ENCODE measurements at regions not wholly inside any gene's neighbourhood (a gene's known extent, or its start where the extent isn't known, plus 50 kb on each side); places are given as distances from the start of the nearest gene placed in this dataset.

- ATAC-seq (ENCODE audit: insufficient read depth, low read depth) (no peak), DNase-seq (no peak)
- Histone ChIP-seq H3K36me3 (ENCODE audit: insufficient read depth, low read length) (no peaks in the 10 kb centered on the region), H3K4me3 (ENCODE audit: low read depth in 1 of 2, low read length in 2 of 2) (no peak overlapping the region), H2AFZ (ENCODE audit: low read depth, low read length) (no peak overlapping the region), H3K4me2 (ENCODE audit: insufficient read depth, low read length) (no peak overlapping the region), H3K4me1 (ENCODE audit: insufficient read depth, low read length) (peaks cover 5% of the 10 kb centered on the region; the same call in 1 of the 2 replicates), H3K27me3 (ENCODE audit: insufficient read depth, low read length, poor library complexity) (no peaks in the 10 kb centered on the region), H4K20me1 (ENCODE audit: insufficient read depth, low read length) (no peaks in the 10 kb centered on the region), H3K9ac (ENCODE audit: low read depth, low read length) (no peak overlapping the region), H3K9me3 (ENCODE audit: insufficient read depth, low read length, severe bottlenecking) (no peaks in the 10 kb centered on the region), H3K27ac (ENCODE audit: low read length) (no peak overlapping the region), H3K79me2 (ENCODE audit: insufficient read depth, low read length) (no peaks in the 10 kb centered on the region)
- TF ChIP-seq CTCF (IDR thresholded peaks at IDR 0.05; ENCODE audit: borderline replicate concordance, extremely low read depth, low read length, poor library complexity, severe bottlenecking) (no peak), EZH2 (IDR thresholded peaks at IDR 0.05; ENCODE audit: borderline replicate concordance, low read depth, low read length, severe bottlenecking) (no peak)
These were observed 100.5 kb upstream of the RGS18 start for GRCh38 chr1:192057766-192058165.

GRCh38 chr1:192059407-192059806, 98.9 kb upstream of the RGS18 start:
- no peaks in the 10 kb centered on the region for H4K20me1 ChIP-seq (ENCODE audit: insufficient read depth, low read length)
- H3K9me3 ChIP-seq (ENCODE audit: insufficient read depth, low read length, severe bottlenecking) = no peaks in the 10 kb centered on the region
- TF ChIP-seq EZH2 (IDR thresholded peaks at IDR 0.05; ENCODE audit: borderline replicate concordance, low read depth, low read length, severe bottlenecking) = no peak
- no peak for TF ChIP-seq CTCF (IDR thresholded peaks at IDR 0.05; ENCODE audit: borderline replicate concordance, extremely low read depth, low read length, poor library complexity, severe bottlenecking)
- no peak overlapping the region for H2AFZ ChIP-seq (ENCODE audit: low read depth, low read length)
- no peak for DNase-seq
- H3K36me3 ChIP-seq (ENCODE audit: insufficient read depth, low read length) = no peaks in the 10 kb centered on the region
- no peaks in the 10 kb centered on the region for H3K79me2 ChIP-seq (ENCODE audit: insufficient read depth, low read length)
- H3K4me1 ChIP-seq (ENCODE audit: insufficient read depth, low read length) = peaks cover 5% of the 10 kb centered on the region; the same call in 1 of the 2 replicates
- no peak overlapping the region for H3K4me3 ChIP-seq (ENCODE audit: low read depth in 1 of 2, low read length in 2 of 2)
- H3K27ac ChIP-seq (ENCODE audit: low read length) = no peak overlapping the region
- no peaks in the 10 kb centered on the region for H3K27me3 ChIP-seq (ENCODE audit: insufficient read depth, low read length, poor library complexity)
- H3K9ac ChIP-seq (ENCODE audit: low read depth, low read length) = no peak overlapping the region
- ATAC-seq (ENCODE audit: insufficient read depth, low read depth) = no peak
- no peak overlapping the region for H3K4me2 ChIP-seq (ENCODE audit: insufficient read depth, low read length)

GRCh38 chr1:192061556-192061955, 96.7 kb upstream of the RGS18 start:
- Histone ChIP-seq H2AFZ (ENCODE audit: low read depth, low read length) (no peak overlapping the region), H3K9ac (ENCODE audit: low read depth, low read length) (no peak overlapping the region), H3K27me3 (ENCODE audit: insufficient read depth, low read length, poor library complexity) (no peaks in the 10 kb centered on the region), H3K36me3 (ENCODE audit: insufficient read depth, low read length) (no peaks in the 10 kb centered on the region), H3K4me3 (ENCODE audit: low read depth in 1 of 2, low read length in 2 of 2) (no peak overlapping the region), H3K4me1 (ENCODE audit: insufficient read depth, low read length) (peaks cover 5% of the 10 kb centered on the region; the same call in 1 of the 2 replicates), H3K9me3 (ENCODE audit: insufficient read depth, low read length, severe bottlenecking) (no peaks in the 10 kb centered on the region), H3K27ac (ENCODE audit: low read length) (no peak overlapping the region), H4K20me1 (ENCODE audit: insufficient read depth, low read length) (no peaks in the 10 kb centered on the region), H3K4me2 (ENCODE audit: insufficient read depth, low read length) (no peak overlapping the region), H3K79me2 (ENCODE audit: insufficient read depth, low read length) (no peaks in the 10 kb centered on the region)
- DNase-seq (no peak), ATAC-seq (ENCODE audit: insufficient read depth, low read depth) (no peak)
- TF ChIP-seq CTCF (IDR thresholded peaks at IDR 0.05; ENCODE audit: borderline replicate concordance, extremely low read depth, low read length, poor library complexity, severe bottlenecking) (no peak), EZH2 (IDR thresholded peaks at IDR 0.05; ENCODE audit: borderline replicate concordance, low read depth, low read length, severe bottlenecking) (no peak)

GRCh38 chr1:192065087-192065486, 93.2 kb upstream of the RGS18 start:
- no peaks in the 10 kb centered on the region for H3K79me2 ChIP-seq (ENCODE audit: insufficient read depth, low read length)
- no peak for ATAC-seq (ENCODE audit: insufficient read depth, low read depth)
- no peak for TF ChIP-seq CTCF (IDR thresholded peaks at IDR 0.05; ENCODE audit: borderline replicate concordance, extremely low read depth, low read length, poor library complexity, severe bottlenecking)
- no peak for TF ChIP-seq EZH2 (IDR thresholded peaks at IDR 0.05; ENCODE audit: borderline replicate concordance, low read depth, low read length, severe bottlenecking)

More at GRCh38 chr1:192065087-192065486, 93.2 kb upstream of the RGS18 start:
- Histone ChIP-seq H3K4me2 (ENCODE audit: insufficient read depth, low read length) (no peak overlapping the region), H3K36me3 (ENCODE audit: insufficient read depth, low read length) (no peaks in the 10 kb centered on the region), H3K27me3 (ENCODE audit: insufficient read depth, low read length, poor library complexity) (no peaks in the 10 kb centered on the region), H3K27ac (ENCODE audit: low read length) (no peak overlapping the region), H4K20me1 (ENCODE audit: insufficient read depth, low read length) (no peaks in the 10 kb centered on the region), H3K4me3 (ENCODE audit: low read depth in 1 of 2, low read length in 2 of 2) (no peak overlapping the region), H3K9me3 (ENCODE audit: insufficient read depth, low read length, severe bottlenecking) (no peaks in the 10 kb centered on the region), H3K4me1 (ENCODE audit: insufficient read depth, low read length) (peaks cover 13% of the 10 kb centered on the region), H2AFZ (ENCODE audit: low read depth, low read length) (no peak overlapping the region), H3K9ac (ENCODE audit: low read depth, low read length) (no peak overlapping the region)
- no peak for DNase-seq
